ENCODE measurements at regions not wholly inside any gene's neighbourhood (a gene's known extent, or its start where the extent isn't known, plus 50 kb on each side); places are given as distances from the start of the nearest gene placed in this dataset.

GRCh38 chr13:63201493-63201892, 1785.8 kb upstream of the PCDH20 start:
- no peak for TF ChIP-seq CTCF (IDR thresholded peaks at IDR 0.05)
- no peak for ATAC-seq (ENCODE audit: low FRiP score)
- DNase-seq (ENCODE audit: low spot score), result no peak

GRCh38 chr13:63199508-63199907, 1783.9 kb upstream of the PCDH20 start:
- TF ChIP-seq CTCF (IDR thresholded peaks at IDR 0.05), result no peak
- ATAC-seq (ENCODE audit: low FRiP score) (no peak), DNase-seq (ENCODE audit: low spot score) (no peak)

- no peak for TF ChIP-seq CTCF (IDR thresholded peaks at IDR 0.05)
- ATAC-seq (ENCODE audit: low FRiP score), result no peak
These were observed 1782.4 kb upstream of the PCDH20 start for GRCh38 chr13:63198071-63198470.

GRCh38 chr13:63195726-63196125, 1780.1 kb upstream of the PCDH20 start:
- no peak for DNase-seq (ENCODE audit: low spot score)
- no peak for TF ChIP-seq CTCF (IDR thresholded peaks at IDR 0.05)
- ATAC-seq (ENCODE audit: low FRiP score), result no peak

More at GRCh38 chr13:63198071-63198470, 1782.4 kb upstream of the PCDH20 start:
- no peak for DNase-seq (ENCODE audit: low spot score)

GRCh38 chr13:63190742-63191141, 1775.1 kb upstream of the PCDH20 start:
- TF ChIP-seq CTCF (IDR thresholded peaks at IDR 0.05), result no peak
- no peak for DNase-seq (ENCODE audit: low spot score)
- no peak for ATAC-seq (ENCODE audit: low FRiP score)

- no peak for TF ChIP-seq CTCF (IDR thresholded peaks at IDR 0.05)
- no peak for DNase-seq (ENCODE audit: low spot score)
- ATAC-seq (ENCODE audit: low FRiP score), result no peak
These were observed 1774.6 kb upstream of the PCDH20 start for GRCh38 chr13:63190219-63190618.

GRCh38 chr13:63189712-63190111, 1774.1 kb upstream of the PCDH20 start:
- no peak for ATAC-seq (ENCODE audit: low FRiP score)
- TF ChIP-seq CTCF (IDR thresholded peaks at IDR 0.05), result no peak
- no peak for DNase-seq (ENCODE audit: low spot score)

Measured in omental fat pad (tissue), 3 donors.